NCI-H2107 (cell line): ENCODE measurements at regions not wholly inside any gene's neighbourhood (a gene's known extent, or its start where the extent isn't known, plus 50 kb on each side); places are given as distances from the start of the nearest gene placed in this dataset.
"Not testable (repeated sequence)": the region's sequence is repeated elsewhere in the genome, so short reads cannot be mapped to it uniquely, and the experiment has no call there.

Experiments used
- DNase-seq: peaks from one replicate; lab custom pipeline; 2025; lab: John Stamatoyannopoulos, UW

GRCh38 chr16:76984196-76984595 is 206.8 kb upstream of the MON1B start:
- DNase-seq, result no peak

DNA sequence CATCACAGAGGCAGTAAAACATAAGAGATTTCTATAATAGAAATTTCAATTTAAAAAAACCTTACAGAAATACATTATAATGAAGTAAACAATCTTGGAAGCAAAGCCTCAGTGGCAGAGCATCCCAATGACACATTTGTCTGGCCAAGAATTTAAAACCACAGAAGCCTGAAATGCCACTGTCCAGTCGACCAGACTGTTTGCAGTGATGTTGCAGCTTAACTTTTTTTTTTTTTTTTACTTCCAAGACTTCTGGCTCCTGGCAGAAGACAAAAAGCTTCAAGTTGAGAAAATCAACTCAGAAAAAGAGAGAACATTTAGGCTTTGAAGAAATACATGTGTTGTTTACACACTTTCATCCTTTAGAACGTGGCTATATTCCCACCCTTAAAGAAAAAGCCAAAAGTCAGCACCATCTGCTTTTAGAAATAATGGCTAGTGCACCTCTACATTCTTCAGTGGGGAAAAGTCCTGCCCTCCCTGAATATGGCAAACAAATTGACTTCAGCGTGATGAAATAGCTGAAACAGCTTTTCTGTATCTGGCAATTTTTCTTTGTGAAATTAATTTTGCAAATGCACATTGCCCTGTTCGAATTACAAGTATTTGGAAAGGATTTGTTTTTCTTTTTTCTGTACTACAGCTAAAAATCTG is 205.5 kb upstream of the MON1B start:
- no peak for DNase-seq

GRCh38 chr16:76988526-76988925 is 202.5 kb upstream of the MON1B start:
- DNase-seq, result no peak

DNA sequence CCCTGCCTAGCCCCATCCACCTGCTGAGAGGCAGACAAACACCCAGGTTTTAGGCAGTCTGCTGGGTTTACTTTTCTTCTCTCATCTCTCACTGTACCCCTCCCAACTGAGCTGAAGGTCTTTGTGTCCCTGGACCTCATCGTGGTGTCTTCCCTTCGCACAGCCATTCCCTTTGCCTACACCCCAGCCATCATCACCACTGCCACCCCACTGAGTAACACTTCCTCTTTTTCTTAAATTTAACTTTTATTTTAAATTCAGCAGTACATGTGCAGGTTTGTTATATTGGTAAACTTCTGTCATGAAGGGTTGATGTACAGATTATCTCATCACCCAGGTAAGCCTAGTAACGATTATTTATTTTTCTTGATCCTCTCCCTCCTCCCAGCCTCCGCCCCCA is 188.3 kb upstream of the MON1B start:
- no peak for DNase-seq

- no peak for DNase-seq
Measured at GRCh38 chr16:77009453-77009852, 181.5 kb upstream of the MON1B start.

DNA sequence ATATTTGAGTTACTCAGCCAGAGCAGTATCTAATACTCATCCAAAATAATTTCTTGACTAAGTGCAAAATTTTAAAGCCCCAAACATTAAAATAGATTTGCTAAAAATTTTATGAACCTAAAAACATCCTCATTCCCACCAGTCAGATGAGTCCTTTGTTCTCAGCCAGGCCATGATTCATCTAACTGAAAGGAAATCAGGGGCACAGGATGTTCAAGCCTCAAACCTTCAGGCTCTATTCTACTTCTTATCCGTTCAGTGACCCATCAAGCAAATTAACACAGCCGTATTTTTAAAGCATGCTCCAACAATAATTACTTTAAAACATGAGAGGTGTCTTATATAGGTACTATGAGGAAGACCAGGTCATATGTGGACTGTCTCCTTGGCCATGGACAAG is 176.5 kb upstream of the MON1B start:
- no peak for DNase-seq

DNA sequence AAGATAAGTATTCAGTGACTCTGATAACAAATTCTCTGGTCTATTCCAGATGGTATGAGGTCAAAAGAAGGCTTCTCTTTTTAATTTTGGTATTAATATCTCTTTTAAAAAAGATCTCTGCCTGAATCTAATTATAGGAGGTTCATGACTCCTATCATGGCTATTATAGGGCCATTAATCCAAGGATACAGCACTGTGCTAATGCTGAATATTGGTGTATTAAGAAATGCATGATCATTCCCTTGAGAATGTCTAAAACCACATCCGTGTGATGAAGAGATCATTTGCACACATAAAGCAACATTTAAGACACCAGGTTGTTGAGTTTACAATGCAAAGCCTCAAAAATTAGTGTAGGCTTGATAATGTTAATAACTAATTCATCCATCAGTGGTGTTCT is 160.4 kb upstream of the MON1B start:
- no peak for DNase-seq

DNA sequence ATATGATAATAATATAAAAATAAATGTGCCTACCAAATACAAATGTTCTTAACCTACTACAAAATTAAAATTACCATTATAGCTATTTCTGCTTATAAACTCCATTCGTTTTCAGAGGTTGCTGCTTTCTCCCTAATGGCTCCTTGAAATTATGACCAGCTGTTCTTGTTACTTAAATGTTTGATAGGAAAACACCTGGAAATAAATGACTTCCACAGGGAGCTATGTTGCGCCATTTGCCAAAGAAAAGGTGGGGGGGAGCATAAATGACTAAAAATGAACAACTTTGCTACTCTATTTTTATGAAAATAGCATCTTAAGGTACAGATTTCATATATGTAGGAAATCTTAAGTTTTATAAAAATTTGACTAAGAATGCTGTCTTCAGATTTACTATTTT is 157.5 kb upstream of the MON1B start:
- DNase-seq, result no peak

DNA sequence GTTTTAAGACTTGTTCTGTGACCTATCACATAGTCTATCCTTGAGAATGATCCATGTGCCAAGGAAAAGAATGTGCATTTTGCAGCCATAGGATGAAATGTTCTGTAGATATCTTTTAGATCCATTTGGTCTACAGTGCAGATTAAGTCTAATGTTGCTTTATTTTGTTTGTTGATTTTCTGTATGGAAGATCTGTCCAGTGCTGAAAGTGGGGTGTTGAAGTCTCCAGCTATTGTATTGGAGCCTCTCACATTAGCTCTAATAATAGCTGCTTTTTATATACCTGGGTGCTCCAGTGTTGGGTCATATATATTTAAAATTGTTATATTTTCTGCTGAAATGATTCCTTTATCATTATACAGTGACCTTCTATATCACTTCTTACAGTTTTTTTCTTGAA is 155.6 kb upstream of the MON1B start:
- DNase-seq, result no peak

DNA sequence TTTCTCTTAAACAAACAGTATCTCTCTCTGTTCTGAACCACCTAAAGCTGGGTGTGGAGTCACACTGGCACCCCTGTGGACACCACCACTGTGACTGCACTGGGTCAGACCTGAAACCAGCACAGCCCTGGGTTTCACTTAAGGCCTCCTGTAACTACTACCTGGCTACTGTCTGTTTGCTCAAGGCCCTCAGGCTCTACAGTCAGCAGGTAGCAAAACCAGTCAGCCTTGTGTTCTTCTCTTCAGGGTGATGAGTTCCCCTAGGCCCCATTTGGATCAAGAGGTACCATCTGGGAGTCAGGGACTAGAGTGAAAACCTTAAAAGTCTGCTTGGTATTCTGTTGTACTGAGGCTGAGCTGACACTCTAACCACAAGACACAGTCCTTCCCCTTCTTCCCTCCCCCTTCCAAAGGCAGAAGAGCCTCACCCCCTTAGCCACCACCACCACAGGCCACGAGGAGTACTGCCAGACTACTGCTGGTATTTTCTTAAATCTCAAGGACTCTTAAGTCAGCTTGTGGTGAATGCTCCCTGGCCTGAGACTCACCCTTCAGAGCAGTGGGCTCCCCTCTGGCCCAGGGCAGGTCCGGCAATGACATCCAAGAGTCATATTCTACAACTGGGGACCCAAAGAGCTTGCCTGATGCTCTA is 153.2 kb upstream of the MON1B start:
- no peak for DNase-seq

DNA sequence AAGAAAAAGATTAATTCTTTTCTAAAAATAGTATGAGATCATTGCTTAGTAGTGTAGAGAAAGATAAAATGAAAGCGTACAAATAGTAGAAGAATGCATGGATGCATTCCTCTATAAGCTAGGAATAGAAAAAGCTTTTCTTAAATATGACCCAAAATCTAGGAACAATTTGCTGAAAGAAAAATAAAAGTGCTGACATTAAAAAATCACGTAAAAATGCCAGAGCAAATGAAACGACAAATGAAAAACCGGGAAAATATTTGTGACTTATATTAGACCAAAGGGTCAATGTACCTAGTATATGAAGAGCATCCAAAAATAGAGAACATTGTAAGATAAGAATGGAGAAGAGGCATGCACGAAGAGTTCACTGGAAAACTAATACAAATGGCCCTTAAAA is 149.5 kb upstream of the MON1B start:
- no peak for DNase-seq

DNA sequence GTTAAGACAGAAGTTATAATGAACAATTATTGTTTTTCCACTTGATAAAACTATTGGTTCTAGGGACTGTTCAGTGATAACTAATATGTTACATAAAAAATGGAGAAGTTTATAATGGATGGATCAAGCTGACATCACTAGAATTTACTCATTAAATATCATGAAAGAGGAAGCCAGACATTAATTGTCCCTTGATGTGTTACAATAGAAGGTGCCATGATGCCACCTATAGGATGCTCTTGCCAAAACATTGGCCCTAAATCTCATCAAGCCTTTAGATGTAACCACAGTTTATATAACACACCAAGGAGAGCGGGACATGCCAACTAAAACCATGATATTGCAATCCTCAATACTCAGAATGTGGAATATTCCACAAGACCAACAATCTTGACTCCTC is 147.9 kb upstream of the MON1B start:
- DNase-seq, result peak; percentile 5

DNA sequence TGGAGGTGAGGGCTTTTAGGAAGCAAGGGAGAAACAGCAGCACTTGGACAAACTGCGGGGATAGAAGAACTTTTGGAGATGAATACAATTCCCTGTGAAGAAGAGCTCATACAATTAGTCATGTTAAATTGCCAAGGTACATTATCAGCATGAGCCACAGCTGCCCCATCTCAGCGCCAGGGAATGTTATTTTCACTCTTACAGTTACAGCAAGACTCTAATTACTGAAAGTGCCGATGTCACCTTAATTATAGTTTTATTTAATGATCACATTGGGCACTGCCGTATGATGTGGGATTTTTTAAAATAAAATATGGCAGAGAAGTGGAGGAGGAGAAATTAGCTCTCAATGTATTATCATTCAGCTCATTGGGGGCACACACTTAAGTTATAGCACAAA is 144.8 kb upstream of the MON1B start:
- no peak for DNase-seq

GRCh38 chr16:77048085-77048484 is 142.9 kb upstream of the MON1B start:
- no peak for DNase-seq

- no peak for DNase-seq
Measured at GRCh38 chr16:77049577-77049976, 141.4 kb upstream of the MON1B start.

DNA sequence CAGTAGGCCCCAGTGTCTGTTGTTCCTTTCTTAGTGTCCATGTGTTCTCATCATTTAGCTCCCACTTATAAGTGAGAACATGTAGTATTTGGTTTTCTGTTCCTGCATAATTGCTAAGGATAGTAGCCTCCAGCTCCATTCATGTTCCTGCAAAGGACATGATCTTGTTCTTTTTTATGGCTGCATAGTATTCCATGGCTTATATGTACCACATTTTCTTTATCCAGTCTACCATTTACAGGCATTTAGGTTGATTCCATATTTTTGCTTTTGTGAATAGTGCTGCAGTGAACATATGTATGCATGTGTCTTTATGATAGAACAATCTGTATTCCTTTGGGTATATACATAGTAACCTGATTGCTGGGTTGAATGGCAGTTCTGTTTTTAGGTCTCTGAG is 134.4 kb upstream of the MON1B start:
- DNase-seq, result not testable (repeated sequence)

DNA sequence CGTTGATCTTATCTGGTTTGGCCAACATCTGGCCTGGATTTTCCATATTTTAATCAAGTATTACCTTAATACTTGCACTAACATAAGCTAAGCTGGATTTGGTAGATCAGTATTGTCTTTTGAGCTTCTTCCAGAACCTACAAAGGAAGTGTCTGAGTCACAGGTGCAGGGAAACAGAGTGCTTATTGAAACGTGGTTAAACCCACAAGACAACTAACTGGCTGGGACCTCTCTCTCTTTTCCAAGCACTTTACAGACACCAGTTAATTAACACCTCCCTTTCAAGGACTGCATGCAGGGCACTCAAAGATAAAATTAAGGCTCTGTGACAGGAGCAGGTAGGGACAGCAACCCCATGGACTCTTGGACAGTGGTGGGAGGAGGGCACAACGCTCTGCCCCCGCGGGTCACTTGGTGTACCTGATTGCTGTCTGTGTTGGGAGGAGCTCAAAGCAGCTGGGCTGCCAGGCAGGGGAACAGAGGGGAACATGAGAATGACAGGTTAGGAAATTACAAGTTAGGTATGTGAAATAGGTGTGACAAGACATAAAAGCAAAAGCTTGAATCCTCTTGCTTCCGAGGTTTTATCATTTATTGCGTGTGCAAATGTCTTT is 133.7 kb upstream of the MON1B start:
- no peak for DNase-seq

- DNase-seq, result no peak
Measured at GRCh38 chr16:77059446-77059845, 131.5 kb upstream of the MON1B start.

GRCh38 chr16:77060614-77061013 is 130.4 kb upstream of the MON1B start:
- DNase-seq, result no peak

DNA sequence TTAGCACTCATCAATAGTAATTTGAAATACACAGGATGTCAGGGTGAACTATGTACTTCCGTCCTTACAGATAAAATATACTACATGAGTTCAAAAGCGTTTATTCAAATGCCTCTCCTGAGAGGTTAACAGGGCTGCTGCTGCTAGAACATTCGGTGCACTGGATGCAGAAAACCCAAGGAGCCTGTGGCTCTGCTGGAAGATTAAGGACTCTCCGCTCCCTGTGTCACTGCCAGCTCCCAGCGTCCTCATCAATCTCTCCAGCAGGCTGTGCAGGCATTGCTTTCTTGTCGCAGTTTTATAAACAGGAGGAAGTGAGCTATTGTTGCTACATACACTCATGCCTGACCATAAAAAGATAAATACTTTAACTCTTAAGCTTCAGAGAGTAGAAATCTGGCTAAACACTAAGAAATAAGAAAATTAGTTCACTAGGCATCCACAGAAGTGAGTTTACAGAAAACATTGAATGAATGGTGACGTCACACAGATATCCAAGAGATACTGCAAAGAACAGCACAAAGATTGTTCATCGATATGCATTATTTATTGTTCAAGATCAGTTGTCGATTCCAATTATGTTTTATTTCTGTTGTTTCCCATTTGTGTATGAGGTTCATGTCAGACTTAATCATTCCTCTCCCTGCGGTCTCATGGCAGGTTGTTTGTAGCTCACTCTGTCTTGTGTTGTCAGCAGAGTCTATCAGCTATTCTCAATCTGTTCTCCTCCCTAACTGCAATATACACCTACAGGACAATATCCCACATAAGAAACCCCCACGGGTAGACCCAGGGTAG is 127.9 kb upstream of the MON1B start:
- DNase-seq, result no peak

DNA sequence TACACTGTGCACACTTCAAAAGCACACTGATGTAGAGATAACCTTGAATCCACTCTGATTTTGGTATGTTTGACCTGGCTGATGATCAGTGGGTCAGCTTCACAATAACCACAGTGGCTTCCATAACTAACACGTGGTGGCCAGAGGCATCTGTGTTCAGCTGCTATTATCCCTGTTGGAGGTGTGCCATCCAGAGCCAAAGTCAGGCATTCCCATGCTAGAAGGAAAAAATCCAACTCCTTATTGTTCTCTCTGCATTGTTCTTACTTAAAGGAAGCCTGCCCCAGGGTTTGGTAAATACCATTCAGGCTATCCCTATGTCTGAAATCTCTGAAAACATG is 127.3 kb upstream of the MON1B start:
- DNase-seq, result no peak

DNA sequence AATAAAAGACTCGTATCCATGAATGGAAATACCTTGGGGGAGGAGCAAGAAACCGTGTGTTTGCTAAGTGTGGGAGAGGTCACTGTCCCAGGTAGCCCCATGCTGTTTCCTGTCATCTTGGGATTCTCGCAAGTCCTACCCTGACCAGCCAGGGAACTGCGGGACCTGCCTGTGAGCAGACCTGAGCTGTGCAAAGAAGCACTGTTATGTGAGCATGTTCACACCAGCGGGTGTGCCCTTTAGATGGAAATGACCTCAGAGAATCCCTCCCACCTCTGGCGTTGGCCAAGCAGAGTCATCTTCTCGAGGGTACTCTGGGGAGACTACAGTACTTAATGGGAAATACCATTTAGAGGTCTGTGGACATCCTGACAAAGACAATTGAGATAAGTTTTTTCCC is 127.0 kb upstream of the MON1B start:
- no peak for DNase-seq

DNA sequence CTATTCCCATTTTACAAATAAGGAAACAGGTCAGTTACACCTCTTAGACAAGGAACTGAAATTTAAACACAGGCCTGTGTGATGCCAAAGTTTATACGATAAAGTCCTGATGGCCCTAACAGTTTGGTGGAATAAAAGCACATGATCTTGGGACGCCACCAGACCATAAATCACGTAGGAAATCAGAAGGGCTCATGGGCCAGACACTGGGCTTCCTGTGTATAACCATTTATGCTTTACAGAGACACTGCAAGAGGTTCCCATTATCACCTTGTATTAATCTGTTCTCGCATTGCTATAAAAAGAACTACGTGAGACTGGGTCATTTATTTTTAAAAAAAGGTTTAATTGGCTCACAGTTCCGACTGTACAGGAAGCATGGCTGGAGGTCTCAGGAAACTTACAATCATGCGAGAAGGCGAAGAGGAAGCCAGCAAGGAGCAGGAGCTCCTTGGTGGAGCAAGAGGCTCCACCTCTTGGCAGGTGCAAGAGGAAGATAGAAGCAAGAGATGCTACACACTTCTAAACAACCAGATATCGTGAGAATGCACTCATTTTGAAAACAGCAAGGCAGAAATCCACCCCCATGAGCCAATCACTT is 124.0 kb upstream of the MON1B start:
- no peak for DNase-seq
